GM11168 (cell line): ENCODE measurements at regions not wholly inside any gene's neighbourhood (a gene's known extent, or its start where the extent isn't known, plus 50 kb on each side); places are given as distances from the start of the nearest gene placed in this dataset.
"Not testable (repeated sequence)": the region's sequence is repeated elsewhere in the genome, so short reads cannot be mapped to it uniquely, and the experiment has no call there.

ENCODE experiments used
- in situ Hi-C: fragments of 300-500 bp; cut with MboI; formaldehyde crosslinking; loops from one replicate; pipeline ENCODE4 v1.12.0; 2022; ENCODE audit warnings: low sequenced_read_pairs; ENCODE audit not compliant: unreplicated experiment

- in situ Hi-C loops: no loop called here
These were observed 72.3 kb upstream of the THBS1 start for GRCh38 chr15:39508536-39508935.

GRCh38 chr15:39510001-39510701 lies 70.7 kb upstream of the THBS1 start:
- in situ Hi-C loops: no loop called here

GRCh38 chr15:39511000-39511915 lies 69.6 kb upstream of the THBS1 start:
- in situ Hi-C loops: no loop called here

- in situ Hi-C loops: no loop called here
These were observed 69.0 kb upstream of the THBS1 start for GRCh38 chr15:39511916-39512260.

- in situ Hi-C loops: no loop called here
These were observed 68.2 kb upstream of the THBS1 start for GRCh38 chr15:39512643-39513042.

- in situ Hi-C loops: no loop called here
These were observed 66.9 kb upstream of the THBS1 start for GRCh38 chr15:39513936-39514335.

- in situ Hi-C loops: no loop called here
These were observed 65.9 kb upstream of the THBS1 start for GRCh38 chr15:39514933-39515332.

- in situ Hi-C loops: no loop called here
These were observed 65.1 kb upstream of the THBS1 start for GRCh38 chr15:39515765-39516164.

GRCh38 chr15:39517122-39517855 lies 63.6 kb upstream of the THBS1 start:
- in situ Hi-C loops: no loop called here

GRCh38 chr15:39523968-39524367 lies 56.9 kb upstream of the THBS1 start:
- in situ Hi-C loops: not testable (repeated sequence)

GRCh38 chr15:39529457-39529856 lies 51.4 kb upstream of the THBS1 start:
- in situ Hi-C loops: no loop called here

- in situ Hi-C loops: no loop called here
These were observed 50.2 kb upstream of the THBS1 start for GRCh38 chr15:39530480-39531342.
